ENCODE measurements at regions not wholly inside any gene's neighbourhood (a gene's known extent, or its start where the extent isn't known, plus 50 kb on each side); places are given as distances from the start of the nearest gene placed in this dataset.

GRCh38 chr3:181824961-181825360, 113.2 kb downstream of the SOX2 start:
- TF ChIP-seq CTCF (IDR thresholded peaks at IDR 0.05; ENCODE audit: insufficient read depth, low read length) (no peak), SPI1 (IDR thresholded peaks at IDR 0.05; ENCODE audit: borderline replicate concordance, low read depth) (no peak), POLR2AphosphoS5 (IDR thresholded peaks at IDR 0.05; ENCODE audit: low read depth) (no peak), GABPA (IDR thresholded peaks at IDR 0.05; ENCODE audit: low read depth) (no peak)
- TF ChIP-seq, protein P1, sequence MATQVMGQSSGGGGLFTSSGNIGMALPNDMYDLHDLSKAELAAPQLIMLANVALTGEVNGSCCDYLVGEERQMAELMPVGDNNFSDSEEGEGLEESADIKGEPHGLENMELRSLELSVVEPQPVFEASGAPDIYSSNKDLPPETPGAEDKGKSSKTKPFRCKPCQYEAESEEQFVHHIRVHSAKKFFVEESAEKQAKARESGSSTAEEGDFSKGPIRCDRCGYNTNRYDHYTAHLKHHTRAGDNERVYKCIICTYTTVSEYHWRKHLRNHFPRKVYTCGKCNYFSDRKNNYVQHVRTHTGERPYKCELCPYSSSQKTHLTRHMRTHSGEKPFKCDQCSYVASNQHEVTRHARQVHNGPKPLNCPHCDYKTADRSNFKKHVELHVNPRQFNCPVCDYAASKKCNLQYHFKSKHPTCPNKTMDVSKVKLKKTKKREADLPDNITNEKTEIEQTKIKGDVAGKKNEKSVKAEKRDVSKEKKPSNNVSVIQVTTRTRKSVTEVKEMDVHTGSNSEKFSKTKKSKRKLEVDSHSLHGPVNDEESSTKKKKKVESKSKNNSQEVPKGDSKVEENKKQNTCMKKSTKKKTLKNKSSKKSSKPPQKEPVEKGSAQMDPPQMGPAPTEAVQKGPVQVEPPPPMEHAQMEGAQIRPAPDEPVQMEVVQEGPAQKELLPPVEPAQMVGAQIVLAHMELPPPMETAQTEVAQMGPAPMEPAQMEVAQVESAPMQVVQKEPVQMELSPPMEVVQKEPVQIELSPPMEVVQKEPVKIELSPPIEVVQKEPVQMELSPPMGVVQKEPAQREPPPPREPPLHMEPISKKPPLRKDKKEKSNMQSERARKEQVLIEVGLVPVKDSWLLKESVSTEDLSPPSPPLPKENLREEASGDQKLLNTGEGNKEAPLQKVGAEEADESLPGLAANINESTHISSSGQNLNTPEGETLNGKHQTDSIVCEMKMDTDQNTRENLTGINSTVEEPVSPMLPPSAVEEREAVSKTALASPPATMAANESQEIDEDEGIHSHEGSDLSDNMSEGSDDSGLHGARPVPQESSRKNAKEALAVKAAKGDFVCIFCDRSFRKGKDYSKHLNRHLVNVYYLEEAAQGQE (IDR thresholded peaks at IDR 0.05; ENCODE audit: insufficient replicate concordance, low read depth) = no peak

Measured in HL-60 (cell line).